Astrocyte (in vitro differentiated cells and primary cell): ENCODE measurements at regions not wholly inside any gene's neighbourhood (a gene's known extent, or its start where the extent isn't known, plus 50 kb on each side); places are given as distances from the start of the nearest gene placed in this dataset.

ENCODE experiments used
- CTCF ChIP-seq: IDR thresholded peaks from 2 replicates; pipeline ENCODE4 v1.5.1; 2011; ENCODE audit warnings: low read depth, mild to moderate bottlenecking, inconsistent platforms, low read length, moderate library complexity; ENCODE audit not compliant: insufficient read depth
- EZH2 ChIP-seq: IDR thresholded peaks from 2 replicates; pipeline ENCODE4 v1.6.1; 2012; ENCODE audit warnings: mild to moderate bottlenecking, low read length, inconsistent platforms; ENCODE audit not compliant: insufficient read depth

- no peak for TF ChIP-seq CTCF
- no peak for TF ChIP-seq EZH2
These were observed 57.8 kb upstream of the TMEM97 start for GRCh38 chr17:28261219-28261618.
